Adrenal gland (tissue), 5 donors: ENCODE measurements at regions not wholly inside any gene's neighbourhood (a gene's known extent, or its start where the extent isn't known, plus 50 kb on each side); places are given as distances from the start of the nearest gene placed in this dataset.

Experiments
- POLR2A ChIP-seq, 2 donors: fragments of 450-650 bp; IDR thresholded peaks; one replicate each; pipeline ENCODE4 v1.6.1; 2017; ENCODE audit warnings: antibody characterized with exemption in 2 of 2, mild to moderate bottlenecking in 2 of 2, moderate library complexity in 1 of 2
- TF ChIP-seq, protein P1 (sequence below), 6 experiments: fragments of 450-650 bp in 4 of 6; fragments of 200-600 bp in 2 of 6; sonication (generic) in 1 of 6; IDR thresholded peaks; 1 replicate in 5 of 6; 2 replicates in 1 of 6; pipeline versions ENCODE4 v1.5.1 to v1.8.0; 2016 to 2021; ENCODE audit warnings: antibody characterized with exemption in 6 of 6, mild to moderate bottlenecking in 2 of 6, moderate library complexity in 1 of 6
- donor health status: DM: no; HTN: no; CAD: no.

DNA sequence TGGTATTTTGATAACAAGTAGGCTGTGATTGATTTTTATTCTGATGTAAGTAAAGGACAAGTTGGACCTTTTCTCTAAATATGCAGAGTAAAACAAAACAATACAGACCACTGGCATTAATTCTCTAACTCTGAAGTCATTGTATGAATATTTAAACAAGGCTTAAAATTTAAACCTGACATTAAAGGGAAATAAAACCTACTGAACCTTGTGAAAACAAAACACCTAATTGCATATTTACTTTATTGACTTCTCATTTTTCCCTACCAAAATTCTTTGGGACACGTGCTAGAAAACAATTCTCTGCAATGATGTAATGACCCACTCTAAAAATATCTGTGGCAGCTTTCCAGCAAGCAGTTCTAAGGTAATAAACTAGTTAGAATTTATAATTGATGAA, 369.7 kb upstream of the TRAM1L1 start:
- TF ChIP-seq, protein P1, sequence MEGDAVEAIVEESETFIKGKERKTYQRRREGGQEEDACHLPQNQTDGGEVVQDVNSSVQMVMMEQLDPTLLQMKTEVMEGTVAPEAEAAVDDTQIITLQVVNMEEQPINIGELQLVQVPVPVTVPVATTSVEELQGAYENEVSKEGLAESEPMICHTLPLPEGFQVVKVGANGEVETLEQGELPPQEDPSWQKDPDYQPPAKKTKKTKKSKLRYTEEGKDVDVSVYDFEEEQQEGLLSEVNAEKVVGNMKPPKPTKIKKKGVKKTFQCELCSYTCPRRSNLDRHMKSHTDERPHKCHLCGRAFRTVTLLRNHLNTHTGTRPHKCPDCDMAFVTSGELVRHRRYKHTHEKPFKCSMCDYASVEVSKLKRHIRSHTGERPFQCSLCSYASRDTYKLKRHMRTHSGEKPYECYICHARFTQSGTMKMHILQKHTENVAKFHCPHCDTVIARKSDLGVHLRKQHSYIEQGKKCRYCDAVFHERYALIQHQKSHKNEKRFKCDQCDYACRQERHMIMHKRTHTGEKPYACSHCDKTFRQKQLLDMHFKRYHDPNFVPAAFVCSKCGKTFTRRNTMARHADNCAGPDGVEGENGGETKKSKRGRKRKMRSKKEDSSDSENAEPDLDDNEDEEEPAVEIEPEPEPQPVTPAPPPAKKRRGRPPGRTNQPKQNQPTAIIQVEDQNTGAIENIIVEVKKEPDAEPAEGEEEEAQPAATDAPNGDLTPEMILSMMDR (IDR thresholded peaks at IDR 0.05), result no peak
- TF ChIP-seq POLR2A (IDR thresholded peaks at IDR 0.05), result no peak
